ENCODE measurements at regions not wholly inside any gene's neighbourhood (a gene's known extent, or its start where the extent isn't known, plus 50 kb on each side); places are given as distances from the start of the nearest gene placed in this dataset.

GRCh38 chr6:128617285-128617684 lies 96.9 kb upstream of the PTPRK start:
- TF ChIP-seq POLR2A (IDR thresholded peaks at IDR 0.05) (no peak), POLR2AphosphoS5 (IDR thresholded peaks at IDR 0.05) (no peak), CTCF (IDR thresholded peaks at IDR 0.05) (no peak)
